Lower leg skin (tissue), 3 donors: ENCODE measurements at regions not wholly inside any gene's neighbourhood (a gene's known extent, or its start where the extent isn't known, plus 50 kb on each side); places are given as distances from the start of the nearest gene placed in this dataset.

Experiments used
- POLR2A ChIP-seq, 2 donors: fragments of 450-650 bp; IDR thresholded peaks; one replicate each; pipeline ENCODE4 v1.6.1; 2016 to 2017; ENCODE audit warnings: antibody characterized with exemption in 2 of 2, mild to moderate bottlenecking in 1 of 2, moderate library complexity in 1 of 2
- TF ChIP-seq, protein P1 (sequence below), 3 donors: fragments of 450-650 bp; IDR thresholded peaks; one replicate each; pipeline ENCODE4 v1.5.1; 2016; ENCODE audit warnings: antibody characterized with exemption in 3 of 3, mild to moderate bottlenecking in 3 of 3, moderate library complexity in 2 of 3

DNA sequence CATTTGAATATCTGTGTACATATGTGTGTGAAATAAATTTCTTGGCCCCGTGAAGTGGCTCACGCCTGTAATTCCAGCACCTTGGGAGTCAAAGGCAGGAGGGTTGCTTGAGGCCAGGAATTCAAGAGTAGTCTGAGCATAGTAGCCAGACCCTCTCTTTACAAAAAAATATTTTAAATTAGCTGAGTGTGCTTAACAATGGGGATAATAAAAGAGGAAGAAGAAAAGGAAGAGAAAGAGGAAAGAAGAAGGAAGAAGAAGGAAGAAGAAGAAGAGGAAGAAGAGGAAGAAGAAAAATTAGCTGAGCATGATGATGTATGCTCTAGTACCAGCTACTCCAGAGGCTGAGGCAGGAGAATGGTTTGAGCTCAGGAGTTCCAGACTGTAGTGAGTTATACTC, 52.1 kb upstream of the XPO1 start:
- TF ChIP-seq, protein P1, sequence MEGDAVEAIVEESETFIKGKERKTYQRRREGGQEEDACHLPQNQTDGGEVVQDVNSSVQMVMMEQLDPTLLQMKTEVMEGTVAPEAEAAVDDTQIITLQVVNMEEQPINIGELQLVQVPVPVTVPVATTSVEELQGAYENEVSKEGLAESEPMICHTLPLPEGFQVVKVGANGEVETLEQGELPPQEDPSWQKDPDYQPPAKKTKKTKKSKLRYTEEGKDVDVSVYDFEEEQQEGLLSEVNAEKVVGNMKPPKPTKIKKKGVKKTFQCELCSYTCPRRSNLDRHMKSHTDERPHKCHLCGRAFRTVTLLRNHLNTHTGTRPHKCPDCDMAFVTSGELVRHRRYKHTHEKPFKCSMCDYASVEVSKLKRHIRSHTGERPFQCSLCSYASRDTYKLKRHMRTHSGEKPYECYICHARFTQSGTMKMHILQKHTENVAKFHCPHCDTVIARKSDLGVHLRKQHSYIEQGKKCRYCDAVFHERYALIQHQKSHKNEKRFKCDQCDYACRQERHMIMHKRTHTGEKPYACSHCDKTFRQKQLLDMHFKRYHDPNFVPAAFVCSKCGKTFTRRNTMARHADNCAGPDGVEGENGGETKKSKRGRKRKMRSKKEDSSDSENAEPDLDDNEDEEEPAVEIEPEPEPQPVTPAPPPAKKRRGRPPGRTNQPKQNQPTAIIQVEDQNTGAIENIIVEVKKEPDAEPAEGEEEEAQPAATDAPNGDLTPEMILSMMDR (IDR thresholded peaks at IDR 0.05): no peak
- TF ChIP-seq POLR2A (IDR thresholded peaks at IDR 0.05): no peak
